HCT116 (cell line): ENCODE measurements at regions not wholly inside any gene's neighbourhood (a gene's known extent, or its start where the extent isn't known, plus 50 kb on each side); places are given as distances from the start of the nearest gene placed in this dataset.

Experiments
- ATAC-seq: fragments of 200-7000 bp; cut with Tn5 transposase; 2 replicates; pipeline ENCODE4 v1.9.1; 2020; ENCODE audit warnings: mild to moderate bottlenecking, moderate library complexity
- BruUV-seq: library from RNA; stranded (reverse); fragments of 400-500 nt; replicated peaks from 2 replicates; lab custom pipeline; 2021; lab: Mats Ljungman, UMichigan
- CTCF ChIA-PET: fragments of 300-600 bp; sonication (Branson Sonifier 250); formaldehyde crosslinking; loops from one replicate; lab custom pipeline; 2021; ENCODE audit warnings: antibody characterized with exemption; lab: Charles Lee
- POLR2A ChIA-PET: fragments of 300-600, 350-600 bp; sonication (Branson Sonifier 250); formaldehyde crosslinking; loops from one replicate; lab custom pipeline; 2021; ENCODE audit warnings: antibody characterized with exemption; lab: Charles Lee
- RAD21 ChIA-PET, 2 experiments: fragments of 300-600 bp; sonication (Branson Sonifier 250); formaldehyde crosslinking; loops; one replicate each; lab custom pipeline; 2023; ENCODE audit warnings: low total read pairs in 2 of 2; ENCODE audit not compliant: uncharacterized antibody in 2 of 2, unreplicated experiment in 2 of 2, low non-redundant PET in 1 of 2; lab: Charles Lee
- DNase-seq: peaks from one replicate; pipeline ENCODE4 v3.0.0-alpha.2; 2010; ENCODE audit warnings: low read depth, low spot score
- H2AFZ ChIP-seq: fragments of 200-600 bp; shearing (Covaris generic), sonication (generic); 2 replicates; pipeline ENCODE4 v1.6.1; 2017; ENCODE audit warnings: low read depth, mixed run types, mixed read lengths, antibody characterized with exemption, low read length; ENCODE audit not compliant: poor library complexity, severe bottlenecking
- H3K27ac ChIP-seq: 2 replicates; pipeline ENCODE4 v1.5.1; 2012; ENCODE audit warnings: low read depth, low read length
- H3K27me3 ChIP-seq: fragments of 200-600 bp; sonication (generic); 2 replicates; pipeline ENCODE4 v1.6.1; 2016; ENCODE audit warnings: mixed run types, low read length, mixed read lengths; ENCODE audit not compliant: insufficient read depth
- H3K36me3 ChIP-seq, 2 experiments: fragments of 200-500 bp in 1 of 2; fragments of 200-600 bp in 1 of 2; sonication (Bioruptor generic) in 1 of 2; sonication (generic) in 1 of 2; 2 replicates each; pipeline versions ENCODE4 v1.5.1 to v1.6.1; 2014 to 2016; ENCODE audit warnings: low read length in 2 of 2, inconsistent platforms in 1 of 2, mixed read lengths in 1 of 2, mixed run types in 1 of 2; ENCODE audit not compliant: insufficient read depth in 2 of 2, control insufficient read depth in 1 of 2
- H3K4me1 ChIP-seq, 2 experiments: fragments of 200-600 bp in 1 of 2; sonication (generic) in 1 of 2; 2 replicates each; pipeline versions ENCODE4 v1.5.1 to v1.6.1; 2012 to 2017; ENCODE audit warnings: low read length in 2 of 2, inconsistent platforms in 1 of 2, mild to moderate bottlenecking in 1 of 2, mixed read lengths in 1 of 2, mixed run types in 1 of 2, moderate library complexity in 1 of 2; ENCODE audit not compliant: insufficient read depth in 2 of 2, control insufficient read depth in 1 of 2
- H3K4me2 ChIP-seq: fragments of 200-600 bp; sonication (generic); 2 replicates; pipeline ENCODE4 v1.6.1; 2017; ENCODE audit warnings: mixed run types, low read length, mixed read lengths
- H3K4me3 ChIP-seq, 2 experiments: fragments of 200-600 bp in 1 of 2; sonication (generic) in 1 of 2; replicated peaks in 1 of 2; 2 replicates each; pipeline ENCODE4 v1.5.1; 2011 to 2016; ENCODE audit warnings: low read length in 2 of 2, control low read depth in 1 of 2, low read depth in 1 of 2, mild to moderate bottlenecking in 1 of 2, mixed read lengths in 1 of 2, mixed run types in 1 of 2
- H3K79me2 ChIP-seq: fragments of 200-600 bp; sonication (generic); 2 replicates; pipeline ENCODE4 v1.6.1; 2017; ENCODE audit warnings: mild to moderate bottlenecking, mixed run types, low read length, moderate library complexity, mixed read lengths; ENCODE audit not compliant: insufficient read depth
- H3K9ac ChIP-seq: fragments of 200-600 bp; sonication (generic); 2 replicates; pipeline ENCODE4 v1.6.1; 2016; ENCODE audit warnings: low read length, mixed read lengths
- H3K9me2 ChIP-seq: fragments of 200-600 bp; sonication (generic), shearing (Covaris generic); 2 replicates; pipeline ENCODE4 v1.6.1; 2017; ENCODE audit warnings: mixed run types, mild to moderate bottlenecking, moderate library complexity; ENCODE audit not compliant: insufficient read depth
- H3K9me3 ChIP-seq, 2 experiments: fragments of 200-500 bp in 1 of 2; fragments of 200-600 bp in 1 of 2; sonication (Bioruptor generic) in 1 of 2; sonication (generic) in 1 of 2; 2 replicates each; pipeline ENCODE4 v1.6.1; 2014 to 2017; ENCODE audit warnings: low read length in 2 of 2, mixed read lengths in 2 of 2, inconsistent platforms in 1 of 2, low read depth in 1 of 2, mild to moderate bottlenecking in 1 of 2, mixed run types in 1 of 2, moderate library complexity in 1 of 2; ENCODE audit not compliant: control insufficient read depth in 1 of 2, insufficient read depth in 1 of 2
- H4K20me1 ChIP-seq: fragments of 200-600 bp; sonication (generic), shearing (Covaris generic); 2 replicates; pipeline ENCODE4 v1.6.1; 2017; ENCODE audit warnings: mixed run types, mild to moderate bottlenecking, moderate library complexity; ENCODE audit not compliant: insufficient read depth
- EZH2 ChIP-seq: fragments of 200-600 bp; sonication (generic); IDR thresholded peaks from 2 replicates; pipeline ENCODE4 v1.6.1; 2017; ENCODE audit warnings: antibody characterized with exemption, mixed run types
- FOSL1 ChIP-seq: IDR thresholded peaks from 2 replicates; pipeline ENCODE4 v1.6.1; 2012; ENCODE audit warnings: low read depth
- REST ChIP-seq: IDR thresholded peaks from 2 replicates; pipeline ENCODE4 v1.6.1; 2012; ENCODE audit warnings: low read depth
- ZFX ChIP-seq: fragments of 450-650 bp; IDR thresholded peaks from 2 replicates; pipeline ENCODE4 v1.6.1; 2017
- intact Hi-C: fragments of 100-400 bp; cut with micrococcal nuclease; formaldehyde crosslinking; loops from 2 replicates; pipeline ENCODE4 v1.10.0; 2022
- TF ChIP-seq, protein P1 (sequence below), 3 experiments: fragments of 200-600 bp in 1 of 3; sonication (generic) in 1 of 3; IDR thresholded peaks in 2 of 3; conservative IDR thresholded peaks in 1 of 3; 2 replicates each; pipeline ENCODE4 v1.5.1; 2012 to 2017; ENCODE audit warnings: low read depth in 2 of 3, low read length in 2 of 3, antibody characterized with exemption in 1 of 3, borderline replicate concordance in 1 of 3, control low read depth in 1 of 3, mild to moderate bottlenecking in 1 of 3, mixed read lengths in 1 of 3, mixed run types in 1 of 3, moderate library complexity in 1 of 3; ENCODE audit not compliant: insufficient read depth in 1 of 3
- TF ChIP-seq, protein P2 (sequence below): IDR thresholded peaks from 2 replicates; pipeline ENCODE4 v1.6.1; 2012

DNA sequence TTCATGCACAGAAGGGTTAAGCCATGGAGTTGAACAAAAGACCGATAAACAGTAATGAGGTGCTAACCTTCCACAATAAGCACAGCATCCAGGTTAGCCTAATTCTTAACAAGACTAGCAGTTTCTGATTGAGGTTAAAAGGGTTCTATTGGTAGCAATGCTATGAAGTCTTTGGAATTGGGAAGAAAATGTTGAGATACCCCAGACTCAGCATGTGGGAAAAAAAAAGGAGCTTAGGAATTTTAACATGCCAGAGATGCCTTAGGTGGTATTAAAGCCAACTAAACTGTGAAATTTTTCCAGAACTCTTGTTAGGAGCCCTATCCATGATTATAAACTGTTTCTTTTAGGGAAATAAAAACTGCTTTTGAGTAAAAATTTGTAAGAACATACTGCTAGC, 391.7 kb downstream of the GABRG1 start (continued):
- no peak for TF ChIP-seq EZH2
- TF ChIP-seq, protein P1, sequence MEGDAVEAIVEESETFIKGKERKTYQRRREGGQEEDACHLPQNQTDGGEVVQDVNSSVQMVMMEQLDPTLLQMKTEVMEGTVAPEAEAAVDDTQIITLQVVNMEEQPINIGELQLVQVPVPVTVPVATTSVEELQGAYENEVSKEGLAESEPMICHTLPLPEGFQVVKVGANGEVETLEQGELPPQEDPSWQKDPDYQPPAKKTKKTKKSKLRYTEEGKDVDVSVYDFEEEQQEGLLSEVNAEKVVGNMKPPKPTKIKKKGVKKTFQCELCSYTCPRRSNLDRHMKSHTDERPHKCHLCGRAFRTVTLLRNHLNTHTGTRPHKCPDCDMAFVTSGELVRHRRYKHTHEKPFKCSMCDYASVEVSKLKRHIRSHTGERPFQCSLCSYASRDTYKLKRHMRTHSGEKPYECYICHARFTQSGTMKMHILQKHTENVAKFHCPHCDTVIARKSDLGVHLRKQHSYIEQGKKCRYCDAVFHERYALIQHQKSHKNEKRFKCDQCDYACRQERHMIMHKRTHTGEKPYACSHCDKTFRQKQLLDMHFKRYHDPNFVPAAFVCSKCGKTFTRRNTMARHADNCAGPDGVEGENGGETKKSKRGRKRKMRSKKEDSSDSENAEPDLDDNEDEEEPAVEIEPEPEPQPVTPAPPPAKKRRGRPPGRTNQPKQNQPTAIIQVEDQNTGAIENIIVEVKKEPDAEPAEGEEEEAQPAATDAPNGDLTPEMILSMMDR (IDR thresholded peaks at IDR 0.05 in 2 of 3, conservative IDR thresholded peaks at IDR 0.05 in 1 of 3; ENCODE audit: borderline replicate concordance in 1 of 3, insufficient read depth in 1 of 3, low read depth in 2 of 3, low read length in 2 of 3): no peak

- no peak overlapping the region for H3K4me3 ChIP-seq
- no peaks in the 10 kb centered on the region for H3K79me2 ChIP-seq
- no peak overlapping the region for H3K9ac ChIP-seq
- ChIA-PET CTCF (no interaction called here), RAD21 (no interaction called here)
- no peaks in the 10 kb centered on the region for H3K36me3 ChIP-seq
- no peak overlapping the region for H3K27ac ChIP-seq
- no peaks in the 10 kb centered on the region for H4K20me1 ChIP-seq
- intact Hi-C loops: no loop called here
- peaks cover 7 to 12% of the 10 kb centered on the region in 2 experiments; a peak in 2 of 4 replicates for H3K9me3 ChIP-seq
- no peak overlapping the region for H2AFZ ChIP-seq
- DNase-seq: no peak
- no peaks in the 10 kb centered on the region for H3K4me1 ChIP-seq
- BruUV-seq: no TSS peak
- H3K9me2 ChIP-seq: no peaks in the 10 kb centered on the region
- TF ChIP-seq ZFX: no peak
- TF ChIP-seq, protein P2, sequence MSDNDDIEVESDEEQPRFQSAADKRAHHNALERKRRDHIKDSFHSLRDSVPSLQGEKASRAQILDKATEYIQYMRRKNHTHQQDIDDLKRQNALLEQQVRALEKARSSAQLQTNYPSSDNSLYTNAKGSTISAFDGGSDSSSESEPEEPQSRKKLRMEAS: no peak
- TF ChIP-seq REST: no peak
- no peak for TF ChIP-seq FOSL1
- TF ChIP-seq, all 23 proteins: peak for 0
- no peak for ATAC-seq
- no peak overlapping the region for H3K4me2 ChIP-seq
- H3K27me3 ChIP-seq: no peaks in the 10 kb centered on the region
- POLR2A ChIA-PET: no interaction called here
Observed at GRCh38 chr4:45716093-45716492, 407.8 kb downstream of the GABRG1 start.
